CD4-positive, CD25-positive, alpha-beta regulatory T cell (primary cell): ENCODE measurements at regions not wholly inside any gene's neighbourhood (a gene's known extent, or its start where the extent isn't known, plus 50 kb on each side); places are given as distances from the start of the nearest gene placed in this dataset.

Experiments used
- ATAC-seq, 2 donors: fragments of 150-1000 bp; cut with Tn5 transposase; one replicate each; pipeline ENCODE4 v1.10.0; 2021; ENCODE audit warnings: low read depth in 2 of 2, moderate number of reproducible peaks in 2 of 2, moderate library complexity in 1 of 2
- DNase-seq, 3 donors: peaks; one replicate each; pipeline versions ENCODE4 v3.0.0 to v3.0.0-alpha.2; 2012 to 2022; ENCODE audit warnings: mixed read lengths in 1 of 3
- H3K27ac ChIP-seq: one replicate; pipeline ENCODE4 v1.7.0; 2013; ENCODE audit warnings: mild to moderate bottlenecking, low read length; ENCODE audit not compliant: insufficient read depth, poor library complexity, severe bottlenecking
- H3K27me3 ChIP-seq: one replicate; pipeline ENCODE4 v1.7.0; 2013; ENCODE audit warnings: low read length; ENCODE audit not compliant: control insufficient read depth, insufficient read depth
- H3K36me3 ChIP-seq: one replicate; pipeline ENCODE4 v1.7.0; 2013; ENCODE audit warnings: mild to moderate bottlenecking, low read length, moderate library complexity; ENCODE audit not compliant: control insufficient read depth, insufficient read depth
- H3K4me1 ChIP-seq: 2 replicates; pipeline ENCODE4 v1.7.0; 2013; ENCODE audit warnings: mild to moderate bottlenecking, low read length; ENCODE audit not compliant: insufficient read depth, control insufficient read depth, poor library complexity, severe bottlenecking
- H3K4me3 ChIP-seq: one replicate; pipeline ENCODE4 v1.7.0; 2013; ENCODE audit warnings: low read depth, mild to moderate bottlenecking, low read length, moderate library complexity
- H3K9me3 ChIP-seq, 2 experiments: 1 replicate in 1 of 2; 2 replicates in 1 of 2; pipeline ENCODE4 v1.7.0; 2013; ENCODE audit warnings: low read length in 2 of 2, mild to moderate bottlenecking in 1 of 2, moderate library complexity in 1 of 2; ENCODE audit not compliant: control insufficient read depth in 2 of 2
- H3K27ac Mint-ChIP-seq, 3 donors: one replicate each; pipeline ENCODE4 v1.8.0; 2020 to 2022; ENCODE audit warnings: mild to moderate bottlenecking in 3 of 3, mixed read lengths in 3 of 3, moderate library complexity in 2 of 3
- H3K27me3 Mint-ChIP-seq: one replicate; pipeline ENCODE4 v1.8.0; 2022; ENCODE audit warnings: mild to moderate bottlenecking, mixed read lengths
- H3K36me3 Mint-ChIP-seq: one replicate; pipeline ENCODE4 v1.8.0; 2020; ENCODE audit warnings: mixed read lengths
- H3K4me1 Mint-ChIP-seq, 4 donors: one replicate each; pipeline ENCODE4 v1.8.0; 2020 to 2022; ENCODE audit warnings: mixed read lengths in 4 of 4, mild to moderate bottlenecking in 1 of 4
- H3K4me3 Mint-ChIP-seq, 4 donors: one replicate each; pipeline ENCODE4 v1.8.0; 2020 to 2022; ENCODE audit warnings: mild to moderate bottlenecking in 4 of 4, mixed read lengths in 4 of 4, moderate library complexity in 3 of 4
- H3K9me3 Mint-ChIP-seq, 7 donors: one replicate each; pipeline ENCODE4 v1.8.0; 2020 to 2022; ENCODE audit warnings: mixed read lengths in 7 of 7, mild to moderate bottlenecking in 3 of 7, moderate library complexity in 2 of 7

DNA sequence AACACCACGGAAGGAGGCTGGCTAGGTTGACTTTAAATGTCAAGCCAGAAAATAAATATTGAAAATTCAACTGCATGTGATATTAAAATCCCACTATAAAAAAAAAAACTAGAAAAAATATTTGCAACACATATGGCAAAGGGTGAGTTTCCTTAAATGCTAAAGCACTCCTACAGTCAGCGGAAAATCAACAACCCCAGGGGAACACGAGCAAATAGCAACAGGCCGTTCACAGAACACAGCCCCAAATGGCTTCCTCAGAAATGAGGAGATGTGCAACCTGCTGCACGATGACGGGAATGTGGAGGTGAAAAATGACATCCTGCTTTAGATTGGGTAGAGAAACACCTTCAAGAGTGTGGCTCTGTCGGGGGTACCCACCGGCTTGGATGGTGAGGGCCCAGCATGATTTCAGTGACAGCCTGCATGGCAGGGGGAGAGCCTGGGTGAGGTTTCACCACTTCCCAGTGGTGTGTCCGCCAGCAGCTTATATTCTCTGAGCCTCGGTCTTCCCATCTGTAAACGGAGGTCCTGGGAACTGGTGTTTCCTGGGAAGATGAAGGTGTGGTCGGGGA lies 157.9 kb upstream of the GLI2 start:
- Mint-ChIP-seq H3K27me3 (peaks cover 10% of the 10 kb centered on the region), H3K4me1 (no peaks in the 10 kb centered on the region), H3K4me3 (no peak overlapping the region), H3K27ac (no peak overlapping the region), H3K9me3 (peaks cover 0 to 4% (median 0%) of the 10 kb centered on the region in 7 donors), H3K36me3 (no peaks in the 10 kb centered on the region)
- DNase-seq (no peak), ATAC-seq (no peak)
- Histone ChIP-seq H3K27ac (no peak overlapping the region), H3K4me1 (no peaks in the 10 kb centered on the region), H3K36me3 (no peaks in the 10 kb centered on the region), H3K27me3 (no peaks in the 10 kb centered on the region), H3K4me3 (no peak overlapping the region), H3K9me3 (no peaks in the 10 kb centered on the region)

DNA sequence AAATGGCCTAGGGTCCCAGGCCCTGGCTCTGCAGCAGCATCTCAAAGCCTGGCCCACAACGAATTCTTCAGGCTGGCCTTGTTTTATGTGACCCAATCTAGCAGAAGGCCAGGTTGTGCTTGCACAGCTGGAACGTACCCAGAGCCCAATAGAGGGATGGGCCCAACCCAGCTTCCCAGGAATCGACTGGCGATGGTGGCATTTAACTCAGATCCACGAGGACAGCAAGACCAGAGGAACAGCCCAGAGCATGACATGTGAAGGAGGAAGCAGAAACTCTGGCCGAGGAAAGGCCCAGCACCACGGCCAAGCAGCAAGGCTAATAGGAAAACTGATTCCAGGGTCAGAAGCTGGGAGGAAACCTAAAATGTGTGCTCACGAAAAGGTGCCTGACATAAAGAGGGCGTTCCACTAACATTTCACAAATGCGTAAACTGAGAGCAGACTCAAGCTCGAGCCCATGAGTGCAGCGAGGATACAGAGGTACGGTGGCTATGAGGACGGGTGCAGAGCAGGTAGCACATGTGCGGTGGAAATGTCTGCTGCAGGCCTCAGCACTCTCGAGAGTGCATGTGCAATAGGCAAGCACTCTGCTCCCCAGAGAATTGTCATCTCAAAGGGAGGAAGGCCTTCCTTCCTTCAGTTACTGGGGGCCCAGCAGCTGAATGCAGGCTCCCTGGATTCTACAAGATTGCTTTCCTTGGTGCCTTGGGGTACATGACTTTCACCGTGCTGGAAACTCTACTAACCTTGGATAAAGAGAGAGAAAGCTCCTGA lies 156.9 kb upstream of the GLI2 start:
- H3K27me3 Mint-ChIP-seq: peaks cover 11% of the 10 kb centered on the region
- H3K27ac Mint-ChIP-seq: no peak overlapping the region
- H3K36me3 ChIP-seq: no peaks in the 10 kb centered on the region
- no peaks in the 10 kb centered on the region for H3K36me3 Mint-ChIP-seq
- no peak for ATAC-seq
- no peaks in the 10 kb centered on the region for H3K4me1 ChIP-seq
- no peak overlapping the region for H3K27ac ChIP-seq
- H3K27me3 ChIP-seq: no peaks in the 10 kb centered on the region
- H3K4me3 ChIP-seq: no peak overlapping the region
- DNase-seq: no peak
- H3K9me3 Mint-ChIP-seq: peaks cover 0 to 7% (median 0%) of the 10 kb centered on the region in 7 donors
- no peak overlapping the region for H3K4me3 Mint-ChIP-seq
- no peaks in the 10 kb centered on the region for H3K4me1 Mint-ChIP-seq
- H3K9me3 ChIP-seq: no peaks in the 10 kb centered on the region

DNA sequence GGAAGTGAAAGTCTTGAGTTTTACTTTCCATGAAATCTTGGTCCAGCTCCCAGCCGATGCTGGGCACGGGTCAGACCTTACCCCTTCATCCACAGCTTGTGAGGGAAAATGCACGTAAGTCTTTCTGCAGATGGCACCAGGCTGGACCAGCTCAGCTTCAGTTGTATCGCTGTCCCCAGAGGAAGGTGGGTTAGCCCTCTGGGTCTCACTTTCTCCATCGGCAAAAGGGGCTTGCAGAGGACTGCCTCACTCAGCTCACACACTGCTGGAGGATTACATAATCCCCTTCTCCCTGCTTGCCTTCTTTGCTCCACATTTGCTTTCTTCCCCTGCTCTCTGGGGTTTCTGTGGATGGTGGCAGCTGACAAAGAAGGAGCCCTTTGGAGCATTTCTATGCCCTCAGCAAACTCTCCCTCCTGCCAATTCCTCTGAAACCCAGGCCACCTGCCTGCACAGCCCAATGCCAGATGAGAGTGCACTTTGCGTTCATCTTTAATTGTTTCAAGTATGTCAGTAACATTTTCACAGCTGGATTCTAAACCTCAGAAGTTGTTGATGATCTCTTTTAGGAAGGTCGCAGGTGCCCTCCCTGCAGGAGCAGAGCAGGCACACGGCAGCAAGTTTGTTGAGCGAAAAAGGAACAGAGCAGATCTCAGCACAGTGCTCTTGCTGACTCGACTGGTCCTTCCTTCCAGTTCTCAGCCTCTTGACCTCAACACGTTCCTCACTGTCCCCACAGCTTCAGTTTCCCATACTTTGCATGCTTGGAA lies 155.6 kb upstream of the GLI2 start:
- no peak overlapping the region for H3K27ac ChIP-seq
- no peak for ATAC-seq
- H3K9me3 ChIP-seq: no peaks in the 10 kb centered on the region
- H3K4me1 ChIP-seq: no peaks in the 10 kb centered on the region
- Mint-ChIP-seq H3K27ac (no peak overlapping the region), H3K9me3 (peaks cover 0 to 13% (median 0%) of the 10 kb centered on the region in 7 donors), H3K4me1 (no peaks in the 10 kb centered on the region), H3K36me3 (no peaks in the 10 kb centered on the region), H3K4me3 (no peak overlapping the region), H3K27me3 (peaks cover 17% of the 10 kb centered on the region)
- no peaks in the 10 kb centered on the region for H3K27me3 ChIP-seq
- H3K36me3 ChIP-seq: no peaks in the 10 kb centered on the region
- H3K4me3 ChIP-seq: no peak overlapping the region
- no peak for DNase-seq

GRCh38 chr2:120580709-120581108 lies 155.0 kb upstream of the GLI2 start:
- no peaks in the 10 kb centered on the region for H3K9me3 ChIP-seq
- no peak overlapping the region for H3K4me3 ChIP-seq
- H3K4me1 ChIP-seq: no peaks in the 10 kb centered on the region
- Mint-ChIP-seq H3K36me3 (no peaks in the 10 kb centered on the region), H3K4me1 (no peaks in the 10 kb centered on the region), H3K27ac (no peak overlapping the region), H3K27me3 (peaks cover 17% of the 10 kb centered on the region), H3K9me3 (peaks cover 0 to 20% (median 0%) of the 10 kb centered on the region in 7 donors), H3K4me3 (no peak overlapping the region)
- DNase-seq: no peak
- no peak overlapping the region for H3K27ac ChIP-seq
- no peaks in the 10 kb centered on the region for H3K36me3 ChIP-seq
- H3K27me3 ChIP-seq: no peaks in the 10 kb centered on the region
- ATAC-seq: no peak

GRCh38 chr2:120583121-120583520 lies 152.5 kb upstream of the GLI2 start:
- no peak overlapping the region for H3K27ac Mint-ChIP-seq
- H3K36me3 Mint-ChIP-seq: no peaks in the 10 kb centered on the region
- DNase-seq: no peak
- H3K4me3 Mint-ChIP-seq: no peak overlapping the region
- peaks cover 30% of the 10 kb centered on the region for H3K27me3 Mint-ChIP-seq
- Histone ChIP-seq H3K27me3 (peaks cover 4% of the 10 kb centered on the region), H3K27ac (no peak overlapping the region), H3K9me3 (no peaks in the 10 kb centered on the region), H3K4me1 (no peaks in the 10 kb centered on the region), H3K4me3 (no peak overlapping the region), H3K36me3 (no peaks in the 10 kb centered on the region)
- ATAC-seq: no peak
- peaks cover 0 to 3% (median 0%) of the 10 kb centered on the region in 4 donors for H3K4me1 Mint-ChIP-seq
- peaks cover 0 to 23% (median 0%) of the 10 kb centered on the region in 7 donors for H3K9me3 Mint-ChIP-seq

- H3K4me3 Mint-ChIP-seq: no peak overlapping the region
- peaks cover 0 to 23% (median 0%) of the 10 kb centered on the region in 7 donors for H3K9me3 Mint-ChIP-seq
- H3K27ac Mint-ChIP-seq: no peak overlapping the region
- H3K36me3 ChIP-seq: no peaks in the 10 kb centered on the region
- no peak overlapping the region for H3K4me3 ChIP-seq
- H3K36me3 Mint-ChIP-seq: no peaks in the 10 kb centered on the region
- no peaks in the 10 kb centered on the region for H3K9me3 ChIP-seq
- H3K4me1 ChIP-seq: no peaks in the 10 kb centered on the region
- H3K27me3 Mint-ChIP-seq: peaks cover 31% of the 10 kb centered on the region
- peaks cover 6% of the 10 kb centered on the region for H3K27me3 ChIP-seq
- ATAC-seq: no peak
- H3K4me1 Mint-ChIP-seq: peaks cover 0 to 3% (median 0%) of the 10 kb centered on the region in 4 donors
- no peak overlapping the region for H3K27ac ChIP-seq
- no peak for DNase-seq
Observed at GRCh38 chr2:120583851-120584570, 151.7 kb upstream of the GLI2 start.

DNA sequence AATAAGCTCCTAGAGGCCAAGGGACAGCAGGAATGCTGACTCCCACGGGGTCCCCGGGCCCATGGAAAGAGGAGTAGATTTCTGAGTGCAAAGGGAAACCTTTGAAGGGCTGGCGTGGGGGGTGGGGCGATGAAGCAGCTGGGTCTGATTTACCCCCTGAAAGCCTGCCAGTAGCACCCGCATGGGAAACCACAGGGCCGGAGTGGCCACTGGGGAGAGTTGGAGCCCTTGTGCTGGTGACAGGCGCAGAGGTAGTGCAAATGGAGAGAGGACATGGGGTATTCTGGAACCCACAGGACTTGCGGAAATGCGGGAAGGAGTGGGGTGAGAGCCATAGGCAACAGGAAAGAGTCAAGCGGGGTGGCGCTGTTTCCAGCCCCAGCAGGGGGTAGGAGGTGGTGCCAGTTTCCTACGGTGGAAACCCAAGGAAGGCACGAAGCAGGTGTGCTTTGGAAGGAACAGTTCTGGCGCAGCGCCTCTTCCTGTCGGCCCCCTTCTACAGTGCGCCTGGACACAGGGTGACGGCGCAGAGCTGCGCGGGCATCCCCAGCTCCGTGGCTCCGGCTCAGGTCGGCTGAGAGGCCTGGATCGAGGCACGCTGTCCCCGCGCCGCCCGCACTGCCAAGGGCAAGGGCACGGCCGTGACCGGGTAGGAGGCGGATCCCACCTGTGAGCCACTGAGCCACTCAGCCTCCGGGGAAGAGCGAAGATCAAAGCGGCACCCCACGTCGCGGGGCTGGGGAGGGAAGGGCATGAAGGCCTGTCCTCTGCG lies 149.0 kb upstream of the GLI2 start:
- Histone ChIP-seq H3K9me3 (no peaks in the 10 kb centered on the region), H3K36me3 (no peaks in the 10 kb centered on the region), H3K27ac (no peak overlapping the region), H3K4me1 (no peaks in the 10 kb centered on the region), H3K4me3 (no peak overlapping the region), H3K27me3 (peaks cover 8% of the 10 kb centered on the region)
- Mint-ChIP-seq H3K27me3 (peaks cover 39% of the 10 kb centered on the region), H3K4me1 (peaks cover 0 to 3% (median 0%) of the 10 kb centered on the region in 4 donors), H3K9me3 (peaks cover 0 to 26% (median 1%) of the 10 kb centered on the region in 7 donors), H3K36me3 (no peaks in the 10 kb centered on the region), H3K4me3 (no peak overlapping the region), H3K27ac (no peak overlapping the region)
- ATAC-seq (no peak), DNase-seq (no peak)
